ENCODE measurements at regions not wholly inside any gene's neighbourhood (a gene's known extent, or its start where the extent isn't known, plus 50 kb on each side); places are given as distances from the start of the nearest gene placed in this dataset.
A peak's percentile ranks its signal among the peaks of the same experiment; 100 is the strongest.

GRCh38 chr9:16266648-16267276 is 603.7 kb downstream of the BNC2 start:
- Mint-ChIP-seq H3K36me3 (no peaks in the 10 kb centered on the region), H3K4me1 (ENCODE audit: unreplicated experiment) (peaks cover 60% of the 10 kb centered on the region), H3K4me3 (peak overlapping the region; percentile 23), H3K9me3 (peaks cover 6% of the 10 kb centered on the region), H3K27me3 (peaks cover 18% of the 10 kb centered on the region), H3K27ac (peak overlapping the region; percentile 37)
- no peak for DNase-seq (ENCODE audit: extremely low spot score, unreplicated experiment)
- peak; percentile 69 for TF ChIP-seq CTCF (conservative IDR thresholded peaks at IDR 0.05)

DNA sequence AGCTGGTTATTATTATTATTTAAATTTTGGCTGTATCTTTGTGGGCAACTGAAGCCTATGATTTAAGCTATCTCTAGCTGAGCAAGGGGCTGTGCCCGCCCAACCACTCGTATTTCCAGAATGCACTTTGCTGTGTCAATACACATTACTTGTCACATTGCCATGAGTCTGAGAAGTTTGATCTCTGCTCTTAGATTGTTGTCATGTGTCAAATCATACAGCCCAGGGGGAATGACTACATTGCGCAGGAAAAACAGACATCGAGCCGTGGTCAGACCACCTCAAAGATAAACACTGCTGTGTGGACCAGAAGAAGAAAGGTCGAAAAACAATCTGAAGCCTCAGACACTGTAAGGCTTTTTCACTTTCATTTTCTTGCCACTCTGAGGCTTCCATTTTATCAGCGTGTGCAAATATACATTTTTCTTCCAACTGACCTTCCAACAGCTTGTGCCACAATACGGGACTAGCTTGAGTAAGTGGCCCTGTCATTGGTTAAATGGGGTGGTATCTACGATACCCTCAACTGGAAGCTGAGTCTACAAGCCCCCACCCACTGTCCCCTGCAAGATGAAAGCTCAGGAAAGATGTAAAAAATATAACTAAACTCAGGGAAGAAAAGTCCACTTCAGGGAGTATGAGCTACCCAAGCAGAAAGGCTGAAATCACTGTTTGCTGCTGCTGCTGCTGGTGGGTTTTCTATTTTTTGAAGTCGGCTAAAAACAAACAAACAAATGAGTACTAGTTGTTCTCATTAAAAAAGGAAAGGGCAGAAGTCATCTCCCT is 603.0 kb downstream of the BNC2 start:
- H3K36me3 Mint-ChIP-seq, result no peaks in the 10 kb centered on the region
- peak overlapping the region; percentile 37 for H3K27ac Mint-ChIP-seq
- peaks cover 53% of the 10 kb centered on the region for H3K4me1 Mint-ChIP-seq (ENCODE audit: unreplicated experiment)
- DNase-seq (ENCODE audit: extremely low spot score, unreplicated experiment), result no peak
- TF ChIP-seq CTCF (conservative IDR thresholded peaks at IDR 0.05), result no peak
- H3K9me3 Mint-ChIP-seq, result peaks cover 6% of the 10 kb centered on the region
- peak overlapping the region; percentile 75 for H3K4me3 Mint-ChIP-seq
- H3K27me3 Mint-ChIP-seq, result peaks cover 15% of the 10 kb centered on the region

DNA sequence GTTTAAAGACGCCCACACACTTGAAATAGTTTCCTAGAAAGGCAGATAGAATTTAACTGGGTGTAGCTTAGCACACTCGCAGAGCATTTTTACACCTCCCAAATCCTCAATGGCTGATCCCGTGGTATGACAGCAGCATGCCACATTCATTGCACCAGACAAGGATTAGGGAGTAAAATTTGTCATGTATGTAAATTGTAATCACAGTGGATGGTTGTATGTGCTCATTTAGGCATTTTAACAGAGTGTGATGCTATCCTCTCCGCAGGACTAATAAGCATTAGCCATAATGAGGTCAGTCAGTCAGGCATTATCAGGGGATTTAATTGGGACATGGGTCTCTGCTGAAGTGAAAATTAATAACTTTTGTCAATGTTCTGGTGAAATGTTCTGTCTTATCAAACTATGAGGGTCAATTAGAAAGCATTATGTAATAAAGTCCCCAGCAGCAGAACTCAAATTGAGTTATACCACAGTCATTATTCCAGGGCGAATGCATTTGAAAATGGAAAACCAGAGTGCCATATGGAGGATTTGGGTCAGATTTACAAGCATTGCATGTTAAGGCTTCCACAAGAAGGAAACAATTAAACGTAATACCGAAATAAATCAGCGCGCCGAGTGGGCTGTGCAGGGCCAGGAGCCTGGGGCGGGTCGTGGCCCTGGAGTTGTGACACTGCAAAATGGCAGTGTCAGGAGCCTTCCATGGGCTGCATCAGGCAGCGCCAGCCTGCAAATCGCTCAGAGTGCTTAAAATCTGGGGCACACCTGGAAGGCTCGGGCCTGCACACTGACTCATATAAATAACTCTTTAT is 602.2 kb downstream of the BNC2 start:
- Mint-ChIP-seq H3K4me3 (peak overlapping the region; percentile 75), H3K4me1 (ENCODE audit: unreplicated experiment) (peaks cover 45% of the 10 kb centered on the region), H3K27me3 (peaks cover 11% of the 10 kb centered on the region), H3K27ac (peak overlapping the region; percentile 37), H3K9me3 (peaks cover 6% of the 10 kb centered on the region), H3K36me3 (no peaks in the 10 kb centered on the region)
- no peak for DNase-seq (ENCODE audit: extremely low spot score, unreplicated experiment)
- TF ChIP-seq CTCF (conservative IDR thresholded peaks at IDR 0.05), result no peak

- H3K36me3 Mint-ChIP-seq, result no peaks in the 10 kb centered on the region
- TF ChIP-seq CTCF (conservative IDR thresholded peaks at IDR 0.05), result no peak
- H3K27me3 Mint-ChIP-seq, result no peaks in the 10 kb centered on the region
- no peak for DNase-seq (ENCODE audit: extremely low spot score, unreplicated experiment)
- H3K4me1 Mint-ChIP-seq (ENCODE audit: unreplicated experiment), result peaks cover 35% of the 10 kb centered on the region
- no peak overlapping the region for H3K4me3 Mint-ChIP-seq
- peaks cover 13% of the 10 kb centered on the region for H3K9me3 Mint-ChIP-seq
- no peak overlapping the region for H3K27ac Mint-ChIP-seq
Measured at GRCh38 chr9:16271967-16272366, 598.5 kb downstream of the BNC2 start.

DNA sequence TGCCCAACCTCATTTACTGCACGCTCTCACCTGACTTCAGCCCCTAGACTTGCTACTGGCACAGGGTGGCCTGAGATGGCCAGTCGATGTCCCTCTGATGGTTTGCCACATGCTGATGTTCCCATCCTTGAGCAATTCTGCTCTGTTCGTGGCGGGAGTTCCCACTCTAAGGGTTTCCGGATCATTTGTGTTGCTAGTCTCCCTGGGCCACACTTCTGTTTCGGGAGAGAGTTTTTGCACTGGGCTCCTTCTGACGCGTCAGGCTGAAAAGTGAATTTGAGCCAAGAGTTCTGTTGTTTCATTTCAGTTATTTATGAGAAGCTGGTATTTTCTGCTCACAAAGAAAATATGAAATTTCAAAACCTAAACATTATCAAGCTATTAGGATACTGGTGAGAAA is 597.7 kb downstream of the BNC2 start:
- no peak for TF ChIP-seq CTCF (conservative IDR thresholded peaks at IDR 0.05)
- no peaks in the 10 kb centered on the region for H3K27me3 Mint-ChIP-seq
- no peak overlapping the region for H3K4me3 Mint-ChIP-seq

More for the DNA sequence above, 597.7 kb downstream of the BNC2 start:
- Mint-ChIP-seq H3K36me3 (no peaks in the 10 kb centered on the region), H3K4me1 (ENCODE audit: unreplicated experiment) (peaks cover 35% of the 10 kb centered on the region), H3K27ac (no peak overlapping the region), H3K9me3 (peaks cover 13% of the 10 kb centered on the region)
- DNase-seq (ENCODE audit: extremely low spot score, unreplicated experiment), result no peak
